Uterus (tissue), 2 donors: ENCODE measurements at regions not wholly inside any gene's neighbourhood (a gene's known extent, or its start where the extent isn't known, plus 50 kb on each side); places are given as distances from the start of the nearest gene placed in this dataset.

ENCODE experiments used
- POLR2A ChIP-seq, 2 donors: fragments of 450-650 bp; IDR thresholded peaks; one replicate each; pipeline ENCODE4 v1.6.1; 2016; ENCODE audit warnings: antibody characterized with exemption in 2 of 2, mild to moderate bottlenecking in 1 of 2, moderate library complexity in 1 of 2
- TF ChIP-seq, protein P1 (sequence below), 4 experiments: fragments of 200-600 bp in 2 of 4; fragments of 450-650 bp in 2 of 4; sonication (generic) in 2 of 4; IDR thresholded peaks; one replicate each; pipeline ENCODE4 v1.5.1; 2016 to 2019; ENCODE audit warnings: antibody characterized with exemption in 4 of 4, mild to moderate bottlenecking in 2 of 4, moderate library complexity in 1 of 4

DNA sequence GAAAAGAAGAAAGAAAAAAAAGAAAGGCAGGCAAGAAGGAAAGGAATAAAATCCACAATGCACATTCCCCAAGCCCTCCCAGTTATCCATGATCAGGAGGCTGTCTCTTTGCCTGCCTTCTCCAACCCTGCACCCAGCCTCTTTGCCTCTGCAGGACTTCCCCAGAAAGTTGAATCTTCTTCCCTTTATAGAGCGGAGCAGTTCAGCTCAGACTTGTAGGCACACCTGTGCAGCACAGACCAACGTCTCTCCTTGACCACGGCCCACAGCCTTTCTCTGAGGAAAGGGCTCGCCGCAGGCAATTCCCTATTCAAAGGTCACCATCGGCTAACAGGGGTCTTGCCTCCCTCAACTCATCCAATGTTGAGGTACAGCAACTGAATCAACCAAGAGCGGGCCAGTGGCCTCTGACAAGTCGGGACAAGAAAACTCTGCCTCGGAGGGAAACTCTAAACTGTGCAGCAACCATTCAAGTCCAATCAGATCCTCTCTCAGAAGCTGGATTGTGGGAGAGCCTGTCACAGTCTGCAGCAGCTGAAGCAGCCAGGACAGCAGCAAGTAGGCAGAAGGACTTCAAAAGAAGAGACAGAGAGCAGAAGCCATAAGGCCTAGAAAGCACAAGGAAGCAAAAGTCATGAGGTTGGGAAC lies 529.2 kb upstream of the JARID2 start:
- TF ChIP-seq POLR2A (IDR thresholded peaks at IDR 0.05): no peak
- TF ChIP-seq, protein P1, sequence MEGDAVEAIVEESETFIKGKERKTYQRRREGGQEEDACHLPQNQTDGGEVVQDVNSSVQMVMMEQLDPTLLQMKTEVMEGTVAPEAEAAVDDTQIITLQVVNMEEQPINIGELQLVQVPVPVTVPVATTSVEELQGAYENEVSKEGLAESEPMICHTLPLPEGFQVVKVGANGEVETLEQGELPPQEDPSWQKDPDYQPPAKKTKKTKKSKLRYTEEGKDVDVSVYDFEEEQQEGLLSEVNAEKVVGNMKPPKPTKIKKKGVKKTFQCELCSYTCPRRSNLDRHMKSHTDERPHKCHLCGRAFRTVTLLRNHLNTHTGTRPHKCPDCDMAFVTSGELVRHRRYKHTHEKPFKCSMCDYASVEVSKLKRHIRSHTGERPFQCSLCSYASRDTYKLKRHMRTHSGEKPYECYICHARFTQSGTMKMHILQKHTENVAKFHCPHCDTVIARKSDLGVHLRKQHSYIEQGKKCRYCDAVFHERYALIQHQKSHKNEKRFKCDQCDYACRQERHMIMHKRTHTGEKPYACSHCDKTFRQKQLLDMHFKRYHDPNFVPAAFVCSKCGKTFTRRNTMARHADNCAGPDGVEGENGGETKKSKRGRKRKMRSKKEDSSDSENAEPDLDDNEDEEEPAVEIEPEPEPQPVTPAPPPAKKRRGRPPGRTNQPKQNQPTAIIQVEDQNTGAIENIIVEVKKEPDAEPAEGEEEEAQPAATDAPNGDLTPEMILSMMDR (IDR thresholded peaks at IDR 0.05): no peak
